Activated T-helper 17 cell treated with anti-CD3 and anti-CD28 coated beads, Interleukin-2, amount 50 U/mL, for 72 hours (primary cell): ENCODE measurements at regions not wholly inside any gene's neighbourhood (a gene's known extent, or its start where the extent isn't known, plus 50 kb on each side); places are given as distances from the start of the nearest gene placed in this dataset.
A peak's percentile ranks its signal among the peaks of the same experiment; 100 is the strongest.

Experiments used
- ATAC-seq: fragments of 150-1000 bp; cut with Tn5 transposase; replicated peaks from 2 replicates; pipeline ENCODE4 v1.10.0; 2021; ENCODE audit warnings: mild to moderate bottlenecking, moderate library complexity
- H3K27ac Mint-ChIP-seq: one replicate; pipeline ENCODE4 v1.8.0; 2022; ENCODE audit warnings: mixed read lengths
- H3K27me3 Mint-ChIP-seq: one replicate; pipeline ENCODE4 v1.8.0; 2022; ENCODE audit warnings: mixed read lengths
- H3K36me3 Mint-ChIP-seq: one replicate; pipeline ENCODE4 v1.8.0; 2022; ENCODE audit warnings: low read depth, mild to moderate bottlenecking, mixed read lengths
- H3K4me1 Mint-ChIP-seq: one replicate; pipeline ENCODE4 v1.8.0; 2022; ENCODE audit warnings: mixed read lengths
- H3K4me3 Mint-ChIP-seq: one replicate; pipeline ENCODE4 v1.8.0; 2022; ENCODE audit warnings: mild to moderate bottlenecking, mixed read lengths
- H3K9me3 Mint-ChIP-seq: one replicate; pipeline ENCODE4 v1.8.0; 2022; ENCODE audit warnings: mixed read lengths

DNA sequence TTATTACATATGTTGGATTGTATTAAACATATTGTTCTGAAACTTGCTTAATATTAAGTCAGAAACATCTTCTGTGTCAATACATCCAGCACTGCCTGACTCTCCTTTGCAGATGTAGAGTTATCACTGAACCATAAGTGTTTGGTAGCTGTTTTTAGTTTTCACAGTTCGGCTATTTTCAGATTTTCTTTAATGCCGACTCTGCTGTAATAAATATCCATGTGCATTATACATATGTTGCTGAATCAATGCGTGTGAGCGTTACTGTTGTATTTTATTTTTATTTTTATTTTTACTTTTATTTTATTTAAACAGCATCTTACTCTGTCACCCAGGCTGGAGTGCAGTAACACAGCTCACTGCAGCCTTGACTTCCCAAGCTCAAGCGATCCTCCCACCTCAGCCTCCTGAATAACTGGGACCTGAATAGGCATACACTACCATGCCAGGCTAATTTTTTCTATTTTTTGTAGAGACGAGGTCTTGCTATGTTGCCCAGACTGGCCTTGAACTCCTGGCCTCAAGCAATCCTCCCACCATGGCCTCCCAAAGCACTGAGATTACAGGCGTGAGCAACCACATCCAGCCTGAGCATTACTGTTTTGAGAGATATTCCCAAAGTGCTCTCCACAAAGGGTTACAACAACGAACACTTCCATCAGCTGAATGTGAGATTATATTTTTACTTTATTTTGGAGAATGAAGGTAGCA lies 50.7 kb upstream of the NOCT start:
- ATAC-seq = no peak
- Mint-ChIP-seq H3K27me3 (no peaks in the 10 kb centered on the region), H3K36me3 (no peaks in the 10 kb centered on the region), H3K4me1 (no peaks in the 10 kb centered on the region), H3K9me3 (no peaks in the 10 kb centered on the region), H3K4me3 (no peak overlapping the region), H3K27ac (no peak overlapping the region)

DNA sequence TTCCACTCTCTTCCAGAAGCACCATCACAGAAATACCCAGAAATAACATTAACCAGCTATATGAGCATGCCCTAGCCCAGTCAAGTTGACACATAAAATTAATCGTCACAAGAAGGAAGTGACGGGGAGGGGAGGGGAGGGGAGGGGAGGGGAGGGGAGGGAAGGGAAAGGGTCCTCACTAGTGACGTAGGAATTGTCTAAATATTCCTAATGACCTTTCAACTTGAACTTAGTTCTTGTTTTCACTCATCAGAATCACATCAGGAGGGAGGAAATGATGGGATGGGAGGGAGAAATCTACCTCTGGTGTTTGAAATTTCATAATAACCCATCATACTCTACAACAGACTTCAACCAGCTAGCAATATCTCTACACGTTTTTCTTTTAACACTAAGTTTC lies 52.2 kb upstream of the NOCT start:
- no peaks in the 10 kb centered on the region for H3K9me3 Mint-ChIP-seq
- no peak for ATAC-seq
- no peaks in the 10 kb centered on the region for H3K4me1 Mint-ChIP-seq
- no peak overlapping the region for H3K4me3 Mint-ChIP-seq
- no peaks in the 10 kb centered on the region for H3K27me3 Mint-ChIP-seq
- no peak overlapping the region for H3K27ac Mint-ChIP-seq
- no peaks in the 10 kb centered on the region for H3K36me3 Mint-ChIP-seq

DNA sequence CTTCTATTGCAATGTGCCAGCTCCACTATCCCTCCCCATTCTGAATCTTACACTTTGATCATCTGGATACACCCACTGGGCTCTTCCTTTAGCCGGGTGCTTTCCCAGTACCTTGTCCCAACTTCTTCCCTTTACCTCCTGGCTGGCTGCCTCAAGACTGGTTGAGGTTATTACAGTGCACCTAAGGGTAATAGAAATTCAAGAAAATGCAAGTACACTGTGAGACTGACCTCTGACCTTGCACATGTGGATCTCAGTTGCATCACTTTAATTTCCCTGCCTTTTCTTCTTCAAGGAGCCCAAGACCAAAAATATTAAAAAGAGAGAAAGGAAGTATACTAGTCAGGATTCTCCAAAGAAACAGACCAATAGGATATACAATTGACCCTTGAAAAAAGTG lies 53.9 kb upstream of the NOCT start:
- Mint-ChIP-seq H3K27ac (no peak overlapping the region), H3K4me1 (no peaks in the 10 kb centered on the region), H3K4me3 (no peak overlapping the region), H3K36me3 (no peaks in the 10 kb centered on the region), H3K9me3 (no peaks in the 10 kb centered on the region), H3K27me3 (no peaks in the 10 kb centered on the region)
- no peak for ATAC-seq

DNA sequence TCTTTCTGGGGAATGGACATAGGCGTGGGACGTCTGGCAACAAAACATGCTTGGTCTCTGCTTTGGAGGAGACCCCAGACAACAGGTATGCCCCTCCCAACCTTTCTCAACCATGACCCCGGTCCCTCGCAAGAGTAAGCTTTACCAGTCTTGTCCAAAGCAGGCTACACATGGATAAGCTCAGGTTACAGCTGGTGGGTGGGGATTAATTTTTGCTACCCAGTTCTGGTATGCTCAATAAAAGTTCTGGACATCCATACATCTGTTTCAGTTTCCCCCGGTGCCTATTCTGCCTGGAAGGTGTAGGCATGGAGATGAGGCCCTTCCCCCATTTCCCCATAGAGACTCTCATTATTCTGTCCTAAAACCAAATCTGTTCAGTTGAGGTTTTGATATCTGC lies 54.5 kb upstream of the NOCT start:
- H3K27ac Mint-ChIP-seq = no peak overlapping the region
- no peaks in the 10 kb centered on the region for H3K9me3 Mint-ChIP-seq
- no peak for ATAC-seq
- no peaks in the 10 kb centered on the region for H3K36me3 Mint-ChIP-seq
- no peaks in the 10 kb centered on the region for H3K4me1 Mint-ChIP-seq
- no peak overlapping the region for H3K4me3 Mint-ChIP-seq
- H3K27me3 Mint-ChIP-seq = no peaks in the 10 kb centered on the region

DNA sequence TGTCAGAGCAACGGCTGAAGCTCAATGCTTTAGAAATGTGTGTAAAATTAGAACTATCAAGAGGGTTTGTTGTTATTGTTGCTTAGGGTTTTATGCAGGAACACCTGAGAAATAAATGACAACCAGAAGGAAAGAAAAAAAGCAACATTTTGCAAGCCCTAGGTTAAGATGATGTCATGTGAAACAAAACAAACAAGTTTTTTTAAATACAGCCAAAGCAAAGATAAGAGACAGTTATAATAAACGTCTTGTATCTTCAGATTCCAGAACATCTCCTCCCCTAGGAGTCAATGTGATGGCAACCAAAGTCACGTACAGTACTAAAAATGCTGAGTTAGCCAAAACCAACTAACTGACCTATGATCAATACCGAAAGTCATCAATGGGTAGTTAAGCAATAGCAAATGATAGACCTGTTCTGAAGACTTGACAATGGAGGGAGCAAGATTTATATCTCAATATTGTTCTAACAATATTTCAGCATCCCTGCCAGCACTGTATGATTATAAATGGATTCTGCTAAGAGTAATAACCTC lies 55.3 kb upstream of the NOCT start:
- ATAC-seq = no peak
- Mint-ChIP-seq H3K27me3 (peaks cover 4% of the 10 kb centered on the region), H3K36me3 (no peaks in the 10 kb centered on the region), H3K4me3 (no peak overlapping the region), H3K27ac (no peak overlapping the region), H3K4me1 (no peaks in the 10 kb centered on the region), H3K9me3 (no peaks in the 10 kb centered on the region)

DNA sequence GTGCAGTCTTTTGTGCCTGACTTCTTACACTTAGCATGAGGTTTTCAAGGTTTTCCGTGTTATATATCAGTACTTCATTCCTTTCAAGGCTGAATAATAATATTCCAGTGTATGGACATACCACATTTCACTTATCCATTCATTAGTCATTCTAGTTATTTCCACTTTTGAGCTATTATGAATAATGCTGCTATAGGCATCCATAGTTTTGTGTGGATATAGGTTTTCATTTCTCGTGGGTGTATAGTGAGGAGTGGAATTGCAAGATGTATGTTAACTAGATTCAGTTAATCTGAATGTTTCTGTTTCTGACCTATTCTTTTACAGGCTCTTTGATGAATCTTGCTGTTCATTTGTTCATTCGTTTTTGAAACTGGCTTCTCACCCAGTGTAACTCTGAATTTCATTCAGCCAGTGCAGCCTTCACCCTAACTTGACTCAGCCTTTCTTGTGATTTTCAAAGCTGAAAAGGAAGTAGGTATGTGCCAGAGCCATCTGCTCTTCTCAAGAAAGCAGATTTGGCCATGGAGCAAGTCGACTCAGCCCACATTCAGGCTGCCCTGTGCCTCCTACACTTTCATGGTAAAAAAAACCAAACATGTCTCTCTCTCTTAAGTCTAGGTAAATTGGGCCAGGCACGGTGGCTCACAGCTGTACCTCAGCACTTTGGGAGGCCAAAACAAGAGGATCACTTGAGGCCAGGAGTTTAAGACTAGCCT lies 56.3 kb upstream of the NOCT start:
- no peaks in the 10 kb centered on the region for H3K9me3 Mint-ChIP-seq
- H3K27me3 Mint-ChIP-seq = peaks cover 5% of the 10 kb centered on the region
- no peak overlapping the region for H3K4me3 Mint-ChIP-seq
- no peaks in the 10 kb centered on the region for H3K4me1 Mint-ChIP-seq
- ATAC-seq = no peak
- H3K36me3 Mint-ChIP-seq = no peaks in the 10 kb centered on the region
- no peak overlapping the region for H3K27ac Mint-ChIP-seq

DNA sequence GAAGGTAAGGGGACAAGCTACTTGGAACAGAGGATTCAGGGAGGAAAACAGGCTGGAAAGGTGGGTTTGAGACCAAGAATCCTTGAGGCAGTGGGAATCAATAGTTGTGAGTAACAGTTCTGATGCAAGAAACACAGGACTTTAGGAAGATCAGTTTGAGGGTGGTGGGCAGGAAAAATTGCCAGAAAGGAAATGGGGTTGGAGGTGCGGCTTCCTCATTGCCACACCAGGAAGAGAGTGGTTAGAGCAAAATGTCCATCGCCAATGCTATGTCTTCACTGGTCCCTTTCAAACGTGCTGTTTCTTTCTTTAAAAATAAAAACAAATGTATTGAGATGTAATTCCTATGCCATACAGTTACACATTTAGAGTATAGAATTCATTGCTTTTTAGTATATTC lies 57.1 kb upstream of the NOCT start:
- no peaks in the 10 kb centered on the region for H3K4me1 Mint-ChIP-seq
- no peak overlapping the region for H3K27ac Mint-ChIP-seq
- peaks cover 9% of the 10 kb centered on the region for H3K27me3 Mint-ChIP-seq
- H3K4me3 Mint-ChIP-seq = no peak overlapping the region
- no peaks in the 10 kb centered on the region for H3K9me3 Mint-ChIP-seq
- no peak for ATAC-seq
- H3K36me3 Mint-ChIP-seq = no peaks in the 10 kb centered on the region

DNA sequence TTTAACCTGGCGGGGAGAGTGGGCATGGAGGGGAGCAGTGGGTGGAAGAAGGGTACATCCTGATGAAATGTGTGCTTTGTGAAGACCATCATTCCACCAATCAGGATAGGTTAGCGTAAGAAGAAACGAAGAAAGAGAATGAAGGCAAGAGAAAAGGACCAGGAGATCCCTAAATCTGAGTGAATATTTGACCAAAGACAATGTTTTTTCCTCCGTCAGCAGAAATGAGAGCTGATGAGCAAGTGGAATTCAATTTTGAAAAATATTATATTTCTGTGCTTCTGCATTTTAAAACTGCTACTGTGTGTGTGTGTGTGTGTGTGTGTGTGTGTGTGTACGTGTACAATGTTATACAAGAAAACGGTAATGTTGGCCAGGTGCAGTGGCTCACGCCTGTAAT lies 58.3 kb upstream of the NOCT start:
- no peaks in the 10 kb centered on the region for H3K36me3 Mint-ChIP-seq
- no peak overlapping the region for H3K27ac Mint-ChIP-seq
- no peaks in the 10 kb centered on the region for H3K9me3 Mint-ChIP-seq
- H3K4me3 Mint-ChIP-seq = no peak overlapping the region
- H3K4me1 Mint-ChIP-seq = no peaks in the 10 kb centered on the region
- H3K27me3 Mint-ChIP-seq = peaks cover 9% of the 10 kb centered on the region
- no peak for ATAC-seq

DNA sequence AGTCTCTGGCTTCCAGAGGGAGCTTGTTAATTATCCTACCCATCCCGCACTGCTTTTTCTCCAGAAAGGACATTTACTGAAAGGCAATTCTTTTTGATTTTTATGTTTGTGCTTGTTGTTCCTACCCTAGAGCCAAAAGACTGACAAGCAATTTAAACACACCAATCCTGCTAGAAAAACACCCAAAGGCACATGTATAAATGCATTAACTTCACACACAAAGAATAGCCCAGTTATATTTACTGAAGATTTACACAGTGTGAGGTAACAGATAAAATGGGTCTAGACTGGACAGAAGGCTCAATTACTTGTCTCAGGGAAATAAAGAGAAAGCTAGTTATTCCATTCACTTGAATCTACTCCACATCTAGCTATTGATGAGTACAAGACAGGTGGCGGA lies 61.2 kb upstream of the NOCT start:
- Mint-ChIP-seq H3K36me3 (no peaks in the 10 kb centered on the region), H3K27me3 (peaks cover 12% of the 10 kb centered on the region), H3K4me1 (no peaks in the 10 kb centered on the region), H3K9me3 (no peaks in the 10 kb centered on the region), H3K4me3 (no peak overlapping the region), H3K27ac (no peak overlapping the region)
- no peak for ATAC-seq

DNA sequence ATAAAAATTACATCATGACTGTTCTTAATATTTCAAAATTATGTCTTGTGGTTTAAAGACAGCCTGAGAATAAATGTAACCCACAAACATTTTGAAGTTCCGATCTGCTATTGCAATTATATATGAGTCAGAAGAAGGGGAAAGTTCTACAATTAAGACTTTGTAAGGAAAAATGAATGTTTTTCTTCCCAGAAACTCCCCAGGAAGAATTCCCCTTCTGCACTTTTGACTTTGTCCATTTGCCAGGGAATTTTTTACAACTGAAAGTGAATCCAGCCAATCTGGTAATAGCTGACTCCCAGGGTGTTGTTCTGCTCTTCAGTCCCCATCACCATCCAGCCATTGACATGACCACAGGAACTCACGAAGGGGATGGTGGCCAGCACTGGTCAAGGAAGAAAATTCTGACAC lies 61.6 kb upstream of the NOCT start:
- H3K36me3 Mint-ChIP-seq = no peaks in the 10 kb centered on the region
- H3K9me3 Mint-ChIP-seq = no peaks in the 10 kb centered on the region
- H3K27ac Mint-ChIP-seq = no peak overlapping the region
- H3K27me3 Mint-ChIP-seq = peaks cover 12% of the 10 kb centered on the region
- no peak overlapping the region for H3K4me3 Mint-ChIP-seq
- no peaks in the 10 kb centered on the region for H3K4me1 Mint-ChIP-seq
- ATAC-seq = no peak

DNA sequence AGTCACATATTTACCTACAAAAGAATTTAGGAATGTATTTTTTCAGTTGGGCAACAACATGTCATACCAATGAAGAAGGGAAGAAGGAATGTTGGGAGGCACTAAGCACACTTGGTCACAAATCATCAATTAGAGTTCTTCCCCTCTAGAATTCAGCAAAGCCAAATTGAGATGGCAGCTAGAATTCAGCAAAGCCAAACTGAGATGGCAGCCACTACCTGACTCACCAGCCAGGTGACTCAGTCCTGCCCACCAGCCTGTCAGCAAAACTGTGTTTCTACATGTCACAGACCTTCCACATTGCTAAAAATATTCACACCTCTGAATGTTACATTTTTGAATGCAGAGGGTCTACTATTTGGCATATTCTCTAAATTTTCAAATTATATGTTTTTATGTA lies 63.2 kb upstream of the NOCT start:
- Mint-ChIP-seq H3K4me3 (no peak overlapping the region), H3K27ac (no peak overlapping the region), H3K36me3 (no peaks in the 10 kb centered on the region), H3K4me1 (no peaks in the 10 kb centered on the region), H3K27me3 (peaks cover 12% of the 10 kb centered on the region), H3K9me3 (no peaks in the 10 kb centered on the region)
- ATAC-seq = peak; percentile 86

DNA sequence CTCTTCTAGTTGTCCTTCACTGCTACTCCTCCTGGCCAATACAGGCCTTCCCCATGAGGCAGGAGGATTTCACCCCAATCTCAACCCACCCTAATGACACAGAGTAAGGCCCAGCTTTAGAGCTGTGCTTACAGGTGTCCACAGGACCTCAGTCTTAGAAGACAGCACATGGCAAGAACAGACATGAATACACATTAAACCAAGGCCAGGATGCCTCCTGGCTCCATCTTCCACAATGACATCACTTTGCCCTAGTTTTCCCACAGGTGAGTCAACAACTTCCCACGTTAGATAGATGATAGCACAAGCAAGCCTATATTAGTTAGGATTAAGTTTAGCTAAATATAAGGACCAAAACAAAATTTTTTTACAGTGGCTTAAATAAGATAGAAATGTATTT lies 63.8 kb upstream of the NOCT start:
- Mint-ChIP-seq H3K27ac (no peak overlapping the region), H3K36me3 (no peaks in the 10 kb centered on the region), H3K4me3 (no peak overlapping the region), H3K4me1 (no peaks in the 10 kb centered on the region), H3K27me3 (peaks cover 12% of the 10 kb centered on the region), H3K9me3 (no peaks in the 10 kb centered on the region)
- ATAC-seq = no peak

DNA sequence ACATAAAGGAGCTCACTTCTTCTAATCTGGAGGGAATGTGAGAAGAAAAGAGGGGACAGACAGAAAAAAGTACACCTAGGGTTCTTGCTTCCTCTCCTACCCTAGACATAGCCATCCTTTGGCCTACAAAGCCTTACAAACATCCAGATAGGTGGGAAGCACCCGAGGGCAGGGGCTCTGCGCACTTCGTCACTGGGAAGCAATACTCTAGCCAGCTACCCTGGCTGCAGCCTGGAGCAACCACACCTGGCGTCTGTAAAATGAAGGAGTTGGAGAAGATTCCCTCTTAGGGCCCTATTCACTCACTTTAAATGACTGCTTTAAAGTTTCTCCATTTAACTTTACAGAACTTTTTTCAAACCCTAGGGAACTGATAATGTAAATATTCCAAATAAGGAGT lies 65.7 kb upstream of the NOCT start:
- H3K27me3 Mint-ChIP-seq = peaks cover 12% of the 10 kb centered on the region
- no peak overlapping the region for H3K27ac Mint-ChIP-seq
- no peak for ATAC-seq
- no peaks in the 10 kb centered on the region for H3K4me1 Mint-ChIP-seq
- H3K36me3 Mint-ChIP-seq = no peaks in the 10 kb centered on the region
- no peak overlapping the region for H3K4me3 Mint-ChIP-seq
- no peaks in the 10 kb centered on the region for H3K9me3 Mint-ChIP-seq

DNA sequence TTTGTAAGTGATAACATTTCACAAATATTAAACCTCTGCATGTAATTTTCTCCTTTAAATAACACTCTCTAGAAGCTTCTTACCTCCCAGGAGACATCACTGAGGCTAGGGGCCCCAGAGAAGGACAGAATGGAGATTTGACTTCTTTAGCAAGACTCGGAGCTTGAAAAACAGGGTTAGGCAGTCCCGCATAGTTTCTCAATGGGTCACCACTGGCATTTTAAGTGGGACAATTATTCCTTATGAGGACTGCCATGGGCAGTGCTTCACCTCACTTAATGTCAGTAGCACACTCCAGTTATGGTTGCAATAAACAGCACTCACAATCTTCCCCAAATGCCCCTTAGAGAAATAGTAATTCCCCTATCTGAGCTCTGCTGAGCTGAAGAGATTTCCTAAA lies 66.7 kb upstream of the NOCT start:
- peaks cover 8% of the 10 kb centered on the region for H3K27me3 Mint-ChIP-seq
- H3K4me1 Mint-ChIP-seq = no peaks in the 10 kb centered on the region
- H3K4me3 Mint-ChIP-seq = no peak overlapping the region
- no peaks in the 10 kb centered on the region for H3K9me3 Mint-ChIP-seq
- no peaks in the 10 kb centered on the region for H3K36me3 Mint-ChIP-seq
- no peak overlapping the region for H3K27ac Mint-ChIP-seq
- no peak for ATAC-seq

DNA sequence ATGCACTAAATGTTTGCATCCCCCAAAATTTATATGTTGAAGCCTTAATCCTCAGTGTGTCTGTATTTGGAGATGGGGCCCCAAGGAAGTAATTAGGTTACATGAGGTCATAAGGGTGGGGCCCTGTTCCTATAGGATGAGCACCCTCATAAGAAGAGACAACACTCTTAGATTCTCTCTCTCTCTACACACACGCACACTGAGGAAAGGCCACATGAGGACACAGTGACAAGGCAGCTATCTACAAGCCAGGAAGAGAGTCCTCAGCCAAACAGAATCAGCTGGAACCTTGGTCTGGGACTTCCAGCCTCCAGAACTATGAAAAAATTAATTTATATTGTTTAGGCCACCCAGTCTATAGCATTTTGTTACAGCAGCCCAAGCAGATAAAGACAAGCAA lies 69.3 kb upstream of the NOCT start:
- H3K4me3 Mint-ChIP-seq = no peak overlapping the region

More for the DNA sequence above, 69.3 kb upstream of the NOCT start:
- H3K4me1 Mint-ChIP-seq = no peaks in the 10 kb centered on the region
- ATAC-seq = no peak
- H3K9me3 Mint-ChIP-seq = no peaks in the 10 kb centered on the region
- no peaks in the 10 kb centered on the region for H3K36me3 Mint-ChIP-seq
- H3K27ac Mint-ChIP-seq = no peak overlapping the region
- H3K27me3 Mint-ChIP-seq = peaks cover 4% of the 10 kb centered on the region
